ENCODE measurements at regions not wholly inside any gene's neighbourhood (a gene's known extent, or its start where the extent isn't known, plus 50 kb on each side); places are given as distances from the start of the nearest gene placed in this dataset.

GRCh38 chr11:129282634-129283033 lies 90.5 kb upstream of the ARHGAP32 start (continued):
- TF ChIP-seq MATR3 (CRISPR knock-in tag; IDR thresholded peaks at IDR 0.05) (no peak), FOXO1 (CRISPR knock-in tag; IDR thresholded peaks at IDR 0.05) (no peak), ZNF784 (CRISPR knock-in tag; IDR thresholded peaks at IDR 0.05; ENCODE audit: borderline replicate concordance) (no peak), ZBTB44 (CRISPR knock-in tag; IDR thresholded peaks at IDR 0.05) (no peak), ZNF607 (CRISPR knock-in tag; IDR thresholded peaks at IDR 0.05; ENCODE audit: borderline replicate concordance) (no peak), AKNA (CRISPR knock-in tag; IDR thresholded peaks at IDR 0.05; ENCODE audit: borderline replicate concordance) (no peak), ETV5 (CRISPR knock-in tag; IDR thresholded peaks at IDR 0.05; ENCODE audit: borderline replicate concordance) (no peak), ZNF709 (CRISPR knock-in tag; IDR thresholded peaks at IDR 0.05) (no peak), ZC3H13 (CRISPR knock-in tag; IDR thresholded peaks at IDR 0.05) (no peak), NFKB2 (CRISPR knock-in tag; IDR thresholded peaks at IDR 0.05; ENCODE audit: borderline replicate concordance) (no peak), ZNF782 (CRISPR knock-in tag; IDR thresholded peaks at IDR 0.05; ENCODE audit: borderline replicate concordance) (no peak), YY1 (IDR thresholded peaks at IDR 0.05; ENCODE audit: insufficient read depth, insufficient replicate concordance, low read depth, low read length) (no peak), TCF12 (IDR thresholded peaks at IDR 0.05) (no peak), TCF12 (CRISPR knock-in tag; IDR thresholded peaks at IDR 0.05) (no peak)

All from HepG2 (cell line).